ENCODE measurements at regions not wholly inside any gene's neighbourhood (a gene's known extent, or its start where the extent isn't known, plus 50 kb on each side); places are given as distances from the start of the nearest gene placed in this dataset.

DNA sequence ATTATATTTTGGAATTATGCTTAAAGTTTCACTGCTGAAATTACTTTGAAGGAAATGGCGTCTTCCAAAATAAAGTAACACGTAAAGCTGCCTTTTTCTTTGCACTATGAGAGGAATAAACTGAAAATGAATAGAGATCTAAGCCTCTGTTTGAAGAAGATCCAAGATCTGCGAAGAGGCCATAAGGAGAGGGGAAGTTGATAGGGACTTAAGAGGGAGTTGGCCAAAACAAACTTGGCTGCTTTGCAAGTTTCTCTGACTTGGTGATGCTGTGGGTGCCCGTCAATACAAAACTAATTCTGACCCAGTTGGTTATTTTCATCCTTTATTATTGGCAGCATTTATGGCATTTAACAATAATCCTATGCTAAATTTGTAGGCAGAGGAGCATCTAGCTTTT is 190.2 kb upstream of the GBE1 start:
- Histone ChIP-seq H2AFZ (ENCODE audit: insufficient read depth, low read depth, low read length, poor library complexity, severe bottlenecking) (no peak overlapping the region), H3K79me2 (ENCODE audit: insufficient read depth, low read length) (no peaks in the 10 kb centered on the region), H3K27me3 (ENCODE audit: control insufficient read depth in 2 of 2, insufficient read depth in 2 of 2, low read length in 2 of 2) (no peaks in the 10 kb centered on the region), H3K4me3 (replicated peaks in 1 of 3; ENCODE audit: low read depth in 2 of 3, low read length in 3 of 3) (no peak overlapping the region), H3K9ac (ENCODE audit: insufficient read depth, low read length, poor library complexity, severe bottlenecking) (no peak overlapping the region), H3K9me3 (replicated peaks in 1 of 2; ENCODE audit: control insufficient read depth in 1 of 2, insufficient read depth in 1 of 2, low read length in 2 of 2) (no peaks in the 10 kb centered on the region), H3K4me1 (ENCODE audit: control insufficient read depth in 1 of 2, insufficient read depth in 2 of 2, low read length in 2 of 2) (no peaks in the 10 kb centered on the region), H3K36me3 (replicated peaks in 1 of 2; ENCODE audit: control insufficient read depth in 1 of 2, insufficient read depth in 2 of 2, low read length in 2 of 2) (no peaks in the 10 kb centered on the region), H4K20me1 (ENCODE audit: insufficient read depth, low read length) (no peaks in the 10 kb centered on the region), H3K4me2 (replicated peaks; ENCODE audit: extremely low read depth, low read length, poor library complexity, severe bottlenecking) (no peak overlapping the region), H3K27ac (ENCODE audit: low read depth in 1 of 2, low read length in 2 of 2) (no peak overlapping the region)
- Mint-ChIP-seq H3K36me3 (no peaks in the 10 kb centered on the region), H3K9me3 (peaks cover 0 to 5% (median 0%) of the 10 kb centered on the region in 7 donors), H3K4me1 (no peaks in the 10 kb centered on the region), H3K27me3 (ENCODE audit: low read depth in 3 of 3) (peaks cover 0 to 4% (median 2%) of the 10 kb centered on the region in 3 donors), H3K27ac (no peak overlapping the region), H3K4me3 (no peak overlapping the region)
- intact Hi-C loops (cut with micrococcal nuclease), result no loop called here
- TF ChIP-seq, protein P1, sequence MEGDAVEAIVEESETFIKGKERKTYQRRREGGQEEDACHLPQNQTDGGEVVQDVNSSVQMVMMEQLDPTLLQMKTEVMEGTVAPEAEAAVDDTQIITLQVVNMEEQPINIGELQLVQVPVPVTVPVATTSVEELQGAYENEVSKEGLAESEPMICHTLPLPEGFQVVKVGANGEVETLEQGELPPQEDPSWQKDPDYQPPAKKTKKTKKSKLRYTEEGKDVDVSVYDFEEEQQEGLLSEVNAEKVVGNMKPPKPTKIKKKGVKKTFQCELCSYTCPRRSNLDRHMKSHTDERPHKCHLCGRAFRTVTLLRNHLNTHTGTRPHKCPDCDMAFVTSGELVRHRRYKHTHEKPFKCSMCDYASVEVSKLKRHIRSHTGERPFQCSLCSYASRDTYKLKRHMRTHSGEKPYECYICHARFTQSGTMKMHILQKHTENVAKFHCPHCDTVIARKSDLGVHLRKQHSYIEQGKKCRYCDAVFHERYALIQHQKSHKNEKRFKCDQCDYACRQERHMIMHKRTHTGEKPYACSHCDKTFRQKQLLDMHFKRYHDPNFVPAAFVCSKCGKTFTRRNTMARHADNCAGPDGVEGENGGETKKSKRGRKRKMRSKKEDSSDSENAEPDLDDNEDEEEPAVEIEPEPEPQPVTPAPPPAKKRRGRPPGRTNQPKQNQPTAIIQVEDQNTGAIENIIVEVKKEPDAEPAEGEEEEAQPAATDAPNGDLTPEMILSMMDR (IDR thresholded peaks at IDR 0.05), result no peak
- WGBS (ENCODE audit: insufficient coverage), result 89% methylated on average over 1 of the region's 4 CpGs
- no peak for DNase-seq

DNA sequence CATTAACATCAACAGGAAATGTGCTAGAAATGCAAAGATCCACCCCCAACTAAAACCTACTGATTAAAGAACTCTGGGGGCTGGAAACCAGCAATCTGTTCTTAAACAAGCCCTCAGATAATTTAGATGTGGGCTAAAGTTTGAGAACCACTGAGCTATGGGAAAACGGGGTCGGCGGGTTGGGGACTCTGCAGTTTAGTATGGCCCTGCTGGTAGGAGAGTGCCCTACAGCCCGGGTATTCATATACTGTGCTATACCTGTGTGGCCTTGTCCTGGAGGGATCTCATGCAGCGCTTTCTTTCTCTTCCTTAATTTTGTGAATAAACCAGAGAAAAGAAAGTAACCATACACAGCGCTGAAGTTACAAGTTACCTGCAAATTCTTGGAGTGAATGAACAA is 189.7 kb upstream of the GBE1 start:
- Histone ChIP-seq H3K4me2 (replicated peaks; ENCODE audit: extremely low read depth, low read length, poor library complexity, severe bottlenecking) (no peak overlapping the region), H3K79me2 (ENCODE audit: insufficient read depth, low read length) (no peaks in the 10 kb centered on the region), H3K4me1 (ENCODE audit: control insufficient read depth in 1 of 2, insufficient read depth in 2 of 2, low read length in 2 of 2) (no peaks in the 10 kb centered on the region), H3K9ac (ENCODE audit: insufficient read depth, low read length, poor library complexity, severe bottlenecking) (no peak overlapping the region), H4K20me1 (ENCODE audit: insufficient read depth, low read length) (no peaks in the 10 kb centered on the region), H2AFZ (ENCODE audit: insufficient read depth, low read depth, low read length, poor library complexity, severe bottlenecking) (no peak overlapping the region), H3K27me3 (ENCODE audit: control insufficient read depth in 2 of 2, insufficient read depth in 2 of 2, low read length in 2 of 2) (no peaks in the 10 kb centered on the region), H3K4me3 (replicated peaks in 1 of 3; ENCODE audit: low read depth in 2 of 3, low read length in 3 of 3) (no peak overlapping the region), H3K27ac (ENCODE audit: low read depth in 1 of 2, low read length in 2 of 2) (no peak overlapping the region), H3K36me3 (replicated peaks in 1 of 2; ENCODE audit: control insufficient read depth in 1 of 2, insufficient read depth in 2 of 2, low read length in 2 of 2) (no peaks in the 10 kb centered on the region), H3K9me3 (replicated peaks in 1 of 2; ENCODE audit: control insufficient read depth in 1 of 2, insufficient read depth in 1 of 2, low read length in 2 of 2) (no peaks in the 10 kb centered on the region)
- no peak overlapping the region for H3K27ac Mint-ChIP-seq
- H3K36me3 Mint-ChIP-seq, result no peaks in the 10 kb centered on the region
- H3K9me3 Mint-ChIP-seq, result peaks cover 0 to 5% (median 0%) of the 10 kb centered on the region in 7 donors
- no peak overlapping the region for H3K4me3 Mint-ChIP-seq
- no peak for DNase-seq
- peaks cover 0 to 4% (median 0%) of the 10 kb centered on the region in 3 donors for H3K27me3 Mint-ChIP-seq (ENCODE audit: low read depth in 3 of 3)
- TF ChIP-seq, protein P1 (IDR thresholded peaks at IDR 0.05), result no peak
- H3K4me1 Mint-ChIP-seq, result no peaks in the 10 kb centered on the region
- WGBS (ENCODE audit: insufficient coverage), result 100% methylated on average over 1 of the region's 6 CpGs
- intact Hi-C loops (cut with micrococcal nuclease), result no loop called here

Data from CD14-positive monocyte (primary cell).